Prostate gland (tissue), 2 donors: ENCODE measurements at regions not wholly inside any gene's neighbourhood (a gene's known extent, or its start where the extent isn't known, plus 50 kb on each side); places are given as distances from the start of the nearest gene placed in this dataset.

Experiments used
- DNase-seq: peaks from one replicate; pipeline ENCODE4 v3.0.0-alpha.2; 2019; ENCODE audit warnings: low spot score
- H3K27ac ChIP-seq, 2 donors: fragments of 200-600 bp; sonication (generic); 2 replicates each; pipeline ENCODE4 v1.5.1; 2017 to 2019
- H3K27me3 ChIP-seq: fragments of 200-600 bp; sonication (generic); replicated peaks from 2 replicates; pipeline ENCODE4 v1.5.1; 2019; ENCODE audit not compliant: insufficient read depth
- H3K36me3 ChIP-seq, 2 donors: fragments of 200-600 bp; sonication (generic); 1 replicate in 1 of 2; 2 replicates in 1 of 2; pipeline versions ENCODE4 v1.5.1 to v1.8.1; 2017 to 2019
- H3K4me1 ChIP-seq: fragments of 200-600 bp; sonication (generic); replicated peaks from 2 replicates; pipeline ENCODE4 v1.5.1; 2019
- H3K4me3 ChIP-seq, 2 donors: fragments of 200-600 bp; sonication (generic); 2 replicates each; pipeline ENCODE4 v1.5.1; 2017 to 2019
- H3K9me3 ChIP-seq: fragments of 200-600 bp; sonication (generic); 2 replicates; pipeline ENCODE4 v1.5.1; 2017
- POLR2A ChIP-seq: fragments of 450-650 bp; IDR thresholded peaks from one replicate; pipeline ENCODE4 v1.6.1; 2016; ENCODE audit warnings: antibody characterized with exemption, mild to moderate bottlenecking
- POLR2AphosphoS5 ChIP-seq: sonication (generic); formaldehyde crosslinking; IDR thresholded peaks from one replicate; pipeline ENCODE4 v1.6.1; 2017; ENCODE audit warnings: antibody characterized with exemption
- WGBS: methylation state at CpG from one replicate; pipeline ENCODE4 v1.1.5; 2018; 5-methylcytosine and 5-hydroxymethylcytosine counted together
- intact Hi-C: fragments of 100-400 bp; cut with DNase I; formaldehyde crosslinking; loops from one replicate; pipeline ENCODE4 v1.14.2; 2022
- TF ChIP-seq, protein P1 (sequence below), 4 experiments: fragments of 200-600 bp in 2 of 4; fragments of 450-650 bp in 2 of 4; sonication (generic) in 2 of 4; IDR thresholded peaks; 1 replicate in 3 of 4; 2 replicates in 1 of 4; pipeline ENCODE4 v1.5.1; 2016 to 2019; ENCODE audit warnings: antibody characterized with exemption in 4 of 4, mild to moderate bottlenecking in 2 of 4, moderate library complexity in 2 of 4

DNA sequence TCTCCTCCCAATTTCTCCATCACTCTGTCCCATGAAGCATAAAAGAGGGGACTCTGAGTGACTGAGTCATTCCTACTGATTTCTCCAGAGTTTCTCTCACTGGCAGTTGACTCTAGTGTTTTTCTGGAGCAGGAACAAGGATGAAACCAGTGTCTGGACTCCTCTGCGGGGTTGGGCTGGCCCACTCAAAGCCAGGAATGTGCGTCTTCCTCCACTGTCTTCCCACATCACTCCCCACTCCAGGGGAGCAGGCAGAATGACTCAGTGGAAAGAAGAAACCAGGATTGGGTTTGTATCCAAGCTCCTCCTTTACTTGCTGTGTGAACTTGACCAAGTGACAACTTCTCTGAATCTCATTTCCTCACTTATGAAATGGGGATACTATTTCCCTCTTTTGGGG lies 497.5 kb upstream of the SALL1 start:
- Histone ChIP-seq H3K27me3 (no peaks in the 10 kb centered on the region), H3K4me3 (no peak overlapping the region), H3K27ac (no peak overlapping the region), H3K9me3 (no peaks in the 10 kb centered on the region), H3K4me1 (no peaks in the 10 kb centered on the region), H3K36me3 (no peaks in the 10 kb centered on the region)
- no peak for DNase-seq
- 82% methylated on average over 2 of the region's 2 CpGs for WGBS
- TF ChIP-seq, protein P1, sequence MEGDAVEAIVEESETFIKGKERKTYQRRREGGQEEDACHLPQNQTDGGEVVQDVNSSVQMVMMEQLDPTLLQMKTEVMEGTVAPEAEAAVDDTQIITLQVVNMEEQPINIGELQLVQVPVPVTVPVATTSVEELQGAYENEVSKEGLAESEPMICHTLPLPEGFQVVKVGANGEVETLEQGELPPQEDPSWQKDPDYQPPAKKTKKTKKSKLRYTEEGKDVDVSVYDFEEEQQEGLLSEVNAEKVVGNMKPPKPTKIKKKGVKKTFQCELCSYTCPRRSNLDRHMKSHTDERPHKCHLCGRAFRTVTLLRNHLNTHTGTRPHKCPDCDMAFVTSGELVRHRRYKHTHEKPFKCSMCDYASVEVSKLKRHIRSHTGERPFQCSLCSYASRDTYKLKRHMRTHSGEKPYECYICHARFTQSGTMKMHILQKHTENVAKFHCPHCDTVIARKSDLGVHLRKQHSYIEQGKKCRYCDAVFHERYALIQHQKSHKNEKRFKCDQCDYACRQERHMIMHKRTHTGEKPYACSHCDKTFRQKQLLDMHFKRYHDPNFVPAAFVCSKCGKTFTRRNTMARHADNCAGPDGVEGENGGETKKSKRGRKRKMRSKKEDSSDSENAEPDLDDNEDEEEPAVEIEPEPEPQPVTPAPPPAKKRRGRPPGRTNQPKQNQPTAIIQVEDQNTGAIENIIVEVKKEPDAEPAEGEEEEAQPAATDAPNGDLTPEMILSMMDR (IDR thresholded peaks at IDR 0.05), result no peak
- TF ChIP-seq POLR2A (no peak), POLR2AphosphoS5 (no peak)
- intact Hi-C loops, result no loop called here

DNA sequence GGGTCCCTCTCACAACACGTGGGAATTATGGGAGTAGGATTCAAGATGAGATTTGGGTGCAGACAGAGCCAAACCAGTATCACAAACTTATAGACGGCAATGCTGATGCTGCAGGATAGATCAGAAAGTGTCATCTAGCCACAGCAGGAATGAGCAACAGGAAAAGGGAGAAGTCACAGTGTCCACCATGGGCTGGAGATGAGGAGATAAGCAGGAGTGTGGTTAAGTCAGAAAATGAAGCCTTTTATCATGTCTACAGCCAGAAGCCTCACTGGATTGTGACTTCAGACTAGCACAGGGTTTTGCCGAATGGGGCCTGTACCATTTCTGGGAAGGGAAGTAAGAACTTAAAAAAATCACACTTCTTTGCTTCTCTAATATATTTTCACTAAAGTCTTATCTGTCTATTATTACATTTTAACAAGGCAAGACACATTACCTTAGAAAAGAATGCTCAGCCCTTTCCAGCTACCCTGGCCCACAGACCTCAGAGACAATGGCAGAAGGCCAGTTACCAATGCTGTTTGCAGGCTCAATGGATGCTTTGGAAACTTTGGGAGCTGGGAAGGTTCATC lies 490.2 kb upstream of the SALL1 start:
- 76% methylated on average over 3 of the region's 3 CpGs for WGBS
- intact Hi-C loops, result no loop called here
- Histone ChIP-seq H3K4me3 (no peak overlapping the region), H3K27ac (no peak overlapping the region), H3K27me3 (no peaks in the 10 kb centered on the region), H3K9me3 (no peaks in the 10 kb centered on the region), H3K4me1 (no peaks in the 10 kb centered on the region), H3K36me3 (no peaks in the 10 kb centered on the region)
- no peak for DNase-seq
- TF ChIP-seq POLR2A (no peak), POLR2AphosphoS5 (no peak)
- TF ChIP-seq, protein P1 (IDR thresholded peaks at IDR 0.05), result no peak

DNA sequence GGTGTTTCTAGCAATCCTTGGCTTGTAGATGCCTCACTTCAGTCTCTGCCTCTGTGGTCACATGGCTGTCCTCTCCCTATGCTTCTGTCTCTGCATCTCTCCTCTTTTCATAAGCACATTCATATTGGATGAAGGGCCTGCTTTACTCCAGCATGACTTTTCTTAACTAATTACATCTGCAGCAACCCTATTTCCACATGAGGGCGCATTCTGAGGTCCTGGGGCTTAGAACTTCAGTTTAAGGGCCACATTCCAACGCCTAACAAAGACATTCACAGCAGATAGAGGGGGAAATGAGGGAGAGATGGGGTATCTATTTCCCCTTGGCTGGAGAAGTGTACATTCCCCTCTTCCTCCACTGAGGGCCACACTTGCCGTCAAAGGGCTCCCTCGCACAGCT lies 489.1 kb upstream of the SALL1 start:
- intact Hi-C loops, result no loop called here

DNA sequence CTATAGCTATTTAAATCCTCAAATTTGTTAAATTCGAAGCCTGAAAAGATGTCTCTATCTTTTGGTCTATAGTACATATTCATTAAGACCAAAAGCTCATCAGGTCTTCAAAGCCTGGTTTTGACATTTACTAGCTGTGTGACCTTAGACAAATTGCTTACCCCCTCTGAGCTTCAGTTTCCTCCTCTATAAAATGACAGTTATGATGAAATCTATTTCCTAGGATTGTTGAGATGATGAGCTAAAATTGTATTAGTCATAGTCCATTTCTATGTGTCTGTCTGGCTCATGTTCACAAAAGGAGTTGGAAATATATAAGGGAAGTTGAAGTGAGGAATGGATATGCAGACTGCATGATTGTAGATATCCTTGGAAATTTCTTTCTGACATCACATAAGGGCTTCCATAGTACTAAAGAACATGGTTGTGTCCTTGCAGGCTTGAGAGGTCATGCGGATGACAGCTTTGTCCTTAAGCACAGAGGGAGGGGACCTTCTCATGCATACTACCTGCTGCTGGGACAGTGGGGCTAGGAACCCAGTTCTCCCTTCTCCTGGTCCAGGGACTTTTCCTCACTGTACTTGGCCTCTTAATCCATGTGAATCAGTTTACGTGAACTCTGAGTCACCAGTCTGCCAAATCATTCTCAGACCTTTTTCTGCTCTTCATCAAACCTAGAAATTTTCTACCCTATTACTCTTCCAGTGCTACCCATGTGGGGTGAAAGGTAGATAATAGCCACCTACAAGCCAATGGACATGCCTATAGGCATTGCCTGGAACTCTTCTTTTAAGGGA lies 487.5 kb upstream of the SALL1 start:
- no peak for DNase-seq
- intact Hi-C loops, result no loop called here
- H3K27ac ChIP-seq, result no peak overlapping the region
- H3K9me3 ChIP-seq, result no peaks in the 10 kb centered on the region
- no peaks in the 10 kb centered on the region for H3K36me3 ChIP-seq
- TF ChIP-seq POLR2AphosphoS5, result no peak
- TF ChIP-seq, protein P1 (IDR thresholded peaks at IDR 0.05), result no peak
- no peaks in the 10 kb centered on the region for H3K27me3 ChIP-seq
- no peak overlapping the region for H3K4me3 ChIP-seq
- WGBS, result 76% methylated on average over 3 of the region's 3 CpGs
- H3K4me1 ChIP-seq, result no peaks in the 10 kb centered on the region

More for the DNA sequence above, 489.1 kb upstream of the SALL1 start:
- no peaks in the 10 kb centered on the region for H3K9me3 ChIP-seq
- H3K27me3 ChIP-seq, result no peaks in the 10 kb centered on the region
- H3K4me1 ChIP-seq, result no peaks in the 10 kb centered on the region
- H3K4me3 ChIP-seq, result no peak overlapping the region
- H3K27ac ChIP-seq, result no peak overlapping the region
- 98% methylated on average over 4 of the region's 4 CpGs for WGBS
- TF ChIP-seq, protein P1 (IDR thresholded peaks at IDR 0.05), result no peak
- no peak for TF ChIP-seq POLR2A
- TF ChIP-seq POLR2AphosphoS5, result no peak
- H3K36me3 ChIP-seq, result no peaks in the 10 kb centered on the region
- no peak for DNase-seq

DNA sequence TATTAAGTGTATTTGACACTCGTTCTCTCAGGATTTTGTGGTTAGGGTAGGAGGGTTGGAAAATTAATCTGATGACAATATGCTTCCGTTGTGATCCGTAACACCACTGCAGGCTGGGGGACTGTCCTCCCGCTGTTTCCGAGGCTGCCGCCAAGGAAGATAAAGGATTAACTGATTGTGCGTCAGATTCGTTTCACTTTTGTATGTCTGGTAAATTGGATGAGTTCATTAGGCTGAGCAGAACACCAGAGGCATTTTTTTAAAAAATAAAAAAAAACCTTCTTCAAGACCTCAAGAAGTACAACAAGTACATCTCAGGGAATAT lies 486.7 kb upstream of the SALL1 start:
- H3K27me3 ChIP-seq, result no peaks in the 10 kb centered on the region
- no peak overlapping the region for H3K27ac ChIP-seq
- no peaks in the 10 kb centered on the region for H3K36me3 ChIP-seq
- no peak for DNase-seq
- no peaks in the 10 kb centered on the region for H3K9me3 ChIP-seq
- TF ChIP-seq POLR2AphosphoS5 (no peak), POLR2A (no peak)
- TF ChIP-seq, protein P1 (IDR thresholded peaks at IDR 0.05), result no peak
- no peaks in the 10 kb centered on the region for H3K4me1 ChIP-seq
- no peak overlapping the region for H3K4me3 ChIP-seq
- 56% methylated on average over 8 of the region's 8 CpGs for WGBS
- intact Hi-C loops, result no loop called here
